Skeletal muscle tissue (tissue), 3 donors: ENCODE measurements at regions not wholly inside any gene's neighbourhood (a gene's known extent, or its start where the extent isn't known, plus 50 kb on each side); places are given as distances from the start of the nearest gene placed in this dataset.
"Not testable (repeated sequence)": the region's sequence is repeated elsewhere in the genome, so short reads cannot be mapped to it uniquely, and the experiment has no call there.

Experiments used
- H3K27ac ChIP-seq: one replicate; pipeline ENCODE4 v1.7.0; 2013; ENCODE audit warnings: mild to moderate bottlenecking, low read depth, low read length, inconsistent platforms
- H3K27me3 ChIP-seq, 3 donors: one replicate each; pipeline ENCODE4 v1.7.0; 2013; ENCODE audit warnings: low read length in 3 of 3; ENCODE audit not compliant: control insufficient read depth in 3 of 3, insufficient read depth in 3 of 3
- H3K36me3 ChIP-seq, 3 donors: one replicate each; pipeline ENCODE4 v1.7.0; 2013; ENCODE audit warnings: low read length in 3 of 3; ENCODE audit not compliant: control insufficient read depth in 3 of 3, insufficient read depth in 3 of 3
- H3K4me1 ChIP-seq, 3 donors: one replicate each; pipeline ENCODE4 v1.7.0; 2013; ENCODE audit warnings: low read length in 3 of 3, mild to moderate bottlenecking in 3 of 3; ENCODE audit not compliant: control insufficient read depth in 3 of 3, insufficient read depth in 3 of 3
- H3K4me3 ChIP-seq, 3 donors: one replicate each; pipeline ENCODE4 v1.7.0; 2013; ENCODE audit warnings: low read length in 3 of 3
- H3K9ac ChIP-seq, 3 donors: one replicate each; pipeline ENCODE4 v1.7.0; 2013; ENCODE audit warnings: low read length in 3 of 3, mild to moderate bottlenecking in 3 of 3, moderate library complexity in 2 of 3, low read depth in 1 of 3
- H3K9me3 ChIP-seq, 3 donors: one replicate each; pipeline ENCODE4 v1.7.0; 2013; ENCODE audit warnings: low read length in 3 of 3; ENCODE audit not compliant: control insufficient read depth in 3 of 3
- donor health status: Osteomylitis.

GRCh38 chr17:74128456-74129211 is 74.8 kb upstream of the RPL38 start:
- H3K27ac ChIP-seq: no peak overlapping the region
- H3K27me3 ChIP-seq: peaks cover 0 to 36% (median 21%) of the 10 kb centered on the region in 3 donors

GRCh38 chr17:74129800-74130199 is 73.7 kb upstream of the RPL38 start:
- not testable (repeated sequence) for H3K36me3 ChIP-seq, H3K4me3 ChIP-seq, H3K9me3 ChIP-seq, H3K4me1 ChIP-seq, H3K9ac ChIP-seq, H3K27ac ChIP-seq
- peaks cover 2 to 40% (median 26%) of the 10 kb centered on the region in 3 donors for H3K27me3 ChIP-seq

More at GRCh38 chr17:74128456-74129211, 74.8 kb upstream of the RPL38 start:
- no peak overlapping the region for H3K9ac ChIP-seq
- no peaks in the 10 kb centered on the region for H3K9me3 ChIP-seq
- no peaks in the 10 kb centered on the region for H3K4me1 ChIP-seq
- no peak overlapping the region for H3K4me3 ChIP-seq
- no peaks in the 10 kb centered on the region for H3K36me3 ChIP-seq

- H3K9me3 ChIP-seq: no peaks in the 10 kb centered on the region
- peaks cover 2 to 45% (median 26%) of the 10 kb centered on the region in 3 donors for H3K27me3 ChIP-seq
These were observed 73.2 kb upstream of the RPL38 start for GRCh38 chr17:74130276-74130675.

GRCh38 chr17:74130841-74131240 is 72.6 kb upstream of the RPL38 start:
- Histone ChIP-seq H3K36me3 (no peaks in the 10 kb centered on the region), H3K4me3 (no peak overlapping the region), H3K9me3 (no peaks in the 10 kb centered on the region), H3K9ac (no peak overlapping the region), H3K27ac (no peak overlapping the region), H3K4me1 (no peaks in the 10 kb centered on the region), H3K27me3 (peaks cover 2 to 47% (median 22%) of the 10 kb centered on the region in 3 donors)

More at GRCh38 chr17:74130276-74130675, 73.2 kb upstream of the RPL38 start:
- Histone ChIP-seq H3K4me1 (no peaks in the 10 kb centered on the region), H3K4me3 (no peak overlapping the region), H3K9ac (no peak overlapping the region), H3K36me3 (no peaks in the 10 kb centered on the region), H3K27ac (no peak overlapping the region)

- Histone ChIP-seq H3K9me3 (no peaks in the 10 kb centered on the region), H3K9ac (no peak overlapping the region), H3K4me1 (no peaks in the 10 kb centered on the region), H3K36me3 (no peaks in the 10 kb centered on the region), H3K27ac (no peak overlapping the region), H3K27me3 (peaks cover 2 to 51% (median 23%) of the 10 kb centered on the region in 3 donors), H3K4me3 (no peak overlapping the region)
These were observed 71.1 kb upstream of the RPL38 start for GRCh38 chr17:74132354-74132753.

GRCh38 chr17:74133740-74134139 is 69.7 kb upstream of the RPL38 start:
- Histone ChIP-seq H3K36me3 (no peaks in the 10 kb centered on the region), H3K4me1 (no peaks in the 10 kb centered on the region), H3K4me3 (no peak overlapping the region), H3K9me3 (no peaks in the 10 kb centered on the region), H3K9ac (no peak overlapping the region), H3K27ac (no peak overlapping the region), H3K27me3 (peaks cover 2 to 47% (median 19%) of the 10 kb centered on the region in 3 donors)

GRCh38 chr17:74134234-74134633 is 69.2 kb upstream of the RPL38 start:
- not testable (repeated sequence) for H3K9ac ChIP-seq, H3K36me3 ChIP-seq, H3K4me1 ChIP-seq, H3K27ac ChIP-seq, H3K9me3 ChIP-seq, H3K4me3 ChIP-seq
- H3K27me3 ChIP-seq: peaks cover 2 to 46% (median 18%) of the 10 kb centered on the region in 3 donors

GRCh38 chr17:74134991-74135390 is 68.5 kb upstream of the RPL38 start:
- Histone ChIP-seq H3K9ac (no peak overlapping the region), H3K27ac (no peak overlapping the region), H3K4me1 (no peaks in the 10 kb centered on the region), H3K27me3 (peaks cover 2 to 42% (median 15%) of the 10 kb centered on the region in 3 donors), H3K9me3 (no peaks in the 10 kb centered on the region), H3K4me3 (no peak overlapping the region), H3K36me3 (no peaks in the 10 kb centered on the region)

GRCh38 chr17:74135391-74136167 is 67.9 kb upstream of the RPL38 start:
- no peaks in the 10 kb centered on the region for H3K36me3 ChIP-seq
- peaks cover 2 to 37% (median 14%) of the 10 kb centered on the region in 3 donors for H3K27me3 ChIP-seq
- no peak overlapping the region for H3K27ac ChIP-seq
- H3K9me3 ChIP-seq: no peaks in the 10 kb centered on the region
- no peak overlapping the region for H3K4me3 ChIP-seq
- H3K9ac ChIP-seq: no peak overlapping the region
- H3K4me1 ChIP-seq: no peaks in the 10 kb centered on the region

GRCh38 chr17:74137416-74137815 is 66.1 kb upstream of the RPL38 start:
- Histone ChIP-seq H3K4me3 (no peak overlapping the region), H3K27ac (no peak overlapping the region), H3K9ac (no peak overlapping the region), H3K36me3 (no peaks in the 10 kb centered on the region), H3K4me1 (no peaks in the 10 kb centered on the region), H3K27me3 (peaks cover 2 to 29% (median 10%) of the 10 kb centered on the region in 3 donors), H3K9me3 (no peaks in the 10 kb centered on the region)
